HG03135 (cell line): ENCODE measurements at regions not wholly inside any gene's neighbourhood (a gene's known extent, or its start where the extent isn't known, plus 50 kb on each side); places are given as distances from the start of the nearest gene placed in this dataset.
"Not testable (repeated sequence)": the region's sequence is repeated elsewhere in the genome, so short reads cannot be mapped to it uniquely, and the experiment has no call there.

Experiments used
- ATAC-seq: cut with Tn5 transposase; IDR thresholded peaks from one replicate; pipeline ENCODE4 v1.9.1; 2021; ENCODE audit warnings: mild to moderate bottlenecking, moderate library complexity; ENCODE audit not compliant: unreplicated experiment

DNA sequence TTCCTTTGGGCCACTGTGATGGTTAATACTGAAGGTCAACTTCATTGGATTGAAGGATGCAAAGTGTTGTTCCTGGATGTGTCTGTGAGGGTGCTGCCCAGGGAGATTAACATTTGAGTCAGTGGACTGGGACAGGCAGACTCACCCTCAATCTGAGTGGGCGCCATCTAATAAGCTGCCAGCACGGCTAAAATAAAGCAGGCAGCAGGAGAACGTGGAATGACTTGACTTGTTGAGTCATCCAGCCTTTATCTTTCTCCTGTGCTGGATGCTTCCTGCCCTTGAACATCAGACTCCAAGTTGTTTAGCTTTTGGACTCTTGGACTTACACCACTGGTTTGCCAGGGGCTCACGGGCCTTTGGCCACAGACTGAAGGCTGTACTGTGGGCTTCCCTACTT, 1046.9 kb downstream of the TYW1 start:
- ATAC-seq = no peak

DNA sequence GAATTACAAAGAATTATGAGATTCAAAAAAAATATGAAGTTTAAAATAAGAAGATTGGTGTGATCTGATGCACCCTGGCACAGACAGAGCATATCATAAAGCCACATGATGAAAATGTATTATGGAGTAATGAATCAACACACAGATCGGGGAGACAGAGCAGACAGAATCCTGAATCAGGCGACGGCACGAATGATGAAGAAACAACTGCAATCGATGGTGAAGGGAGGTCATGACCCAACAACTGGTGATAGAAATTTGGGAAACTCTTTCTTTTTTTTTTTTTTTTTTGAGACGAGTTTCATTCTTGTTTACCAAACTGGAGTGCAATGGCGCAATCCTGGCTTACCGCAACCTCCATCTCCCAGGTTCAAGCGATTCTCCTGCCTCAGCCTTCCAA, 1054.0 kb downstream of the TYW1 start:
- ATAC-seq = no peak

DNA sequence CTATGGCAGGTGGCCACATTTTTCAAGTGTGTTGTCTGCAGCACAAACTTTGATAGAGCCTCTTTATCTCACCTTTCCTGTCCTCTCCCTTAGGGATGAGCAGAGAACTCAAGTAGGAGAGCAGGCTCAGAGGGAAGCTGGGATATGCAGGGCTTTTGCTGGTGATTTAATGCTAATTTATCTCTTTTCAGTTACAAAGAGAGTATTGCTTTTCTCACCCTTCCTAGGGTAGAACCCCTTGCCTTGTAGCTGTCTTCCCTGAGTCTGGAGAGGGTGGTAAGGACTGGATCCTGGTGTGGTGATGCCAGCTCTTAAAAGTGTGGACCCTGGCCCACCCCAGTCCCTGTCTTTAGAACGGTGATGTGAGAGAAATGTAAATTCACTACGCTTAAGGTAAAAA, 1061.4 kb downstream of the TYW1 start:
- ATAC-seq = no peak

DNA sequence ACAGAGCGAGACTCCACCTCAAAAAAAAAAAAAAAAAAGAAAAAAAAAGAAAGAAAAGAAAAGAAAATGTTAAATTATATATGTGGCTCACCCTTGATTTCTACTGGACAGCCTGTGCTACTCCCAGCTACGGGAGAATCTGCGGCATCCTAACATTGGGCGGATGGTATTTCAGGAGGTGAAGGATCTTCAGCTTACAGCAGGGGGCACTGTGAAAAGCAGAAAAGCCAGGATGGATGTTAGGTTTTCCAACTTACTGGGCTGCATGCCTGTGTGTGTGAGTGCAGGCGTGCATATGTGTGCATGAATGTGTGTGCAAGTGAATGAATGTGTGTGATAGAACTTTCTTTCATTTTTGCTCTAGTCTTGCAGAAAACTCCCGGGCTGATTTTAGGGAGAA, 1066.5 kb downstream of the TYW1 start:
- no peak for ATAC-seq

DNA sequence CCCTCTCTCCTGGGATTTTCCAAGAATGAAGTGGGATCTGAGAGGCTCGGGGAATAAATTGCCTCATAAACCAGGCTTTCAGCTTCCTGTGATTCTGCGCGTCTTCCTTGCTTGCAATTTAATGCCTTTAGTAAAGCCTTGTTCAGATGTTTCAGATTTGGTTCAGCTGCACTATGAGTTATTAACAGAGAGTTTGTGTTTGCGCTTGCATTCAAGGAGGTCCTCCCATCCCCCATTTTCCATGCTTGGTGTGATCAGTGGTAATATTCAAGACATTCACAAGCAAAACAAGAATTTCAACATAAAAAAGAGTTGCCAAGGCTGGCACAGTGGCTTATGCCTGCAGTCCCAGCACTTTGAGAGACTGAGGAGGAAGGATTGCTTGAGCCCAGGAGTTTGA, 1068.9 kb downstream of the TYW1 start:
- no peak for ATAC-seq

DNA sequence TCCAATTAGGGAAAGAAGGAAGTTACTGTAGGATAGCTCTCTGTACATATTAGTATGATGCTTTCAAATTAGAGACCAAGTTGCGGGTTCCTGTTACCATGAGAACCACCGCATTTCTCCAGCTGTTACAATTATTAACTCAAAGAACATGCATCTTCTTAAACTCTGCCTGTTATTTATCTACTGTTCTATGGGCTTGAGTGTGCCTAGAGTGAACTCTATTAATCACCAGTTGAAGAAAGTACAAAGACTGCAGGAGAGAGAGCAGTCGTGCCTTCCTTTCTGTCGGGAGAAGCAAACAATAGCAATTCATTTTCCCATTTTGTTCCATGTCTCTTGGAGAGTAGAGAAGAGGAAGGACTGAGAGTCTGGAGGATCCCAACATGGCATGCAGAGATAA, 1071.2 kb downstream of the TYW1 start:
- ATAC-seq = no peak

DNA sequence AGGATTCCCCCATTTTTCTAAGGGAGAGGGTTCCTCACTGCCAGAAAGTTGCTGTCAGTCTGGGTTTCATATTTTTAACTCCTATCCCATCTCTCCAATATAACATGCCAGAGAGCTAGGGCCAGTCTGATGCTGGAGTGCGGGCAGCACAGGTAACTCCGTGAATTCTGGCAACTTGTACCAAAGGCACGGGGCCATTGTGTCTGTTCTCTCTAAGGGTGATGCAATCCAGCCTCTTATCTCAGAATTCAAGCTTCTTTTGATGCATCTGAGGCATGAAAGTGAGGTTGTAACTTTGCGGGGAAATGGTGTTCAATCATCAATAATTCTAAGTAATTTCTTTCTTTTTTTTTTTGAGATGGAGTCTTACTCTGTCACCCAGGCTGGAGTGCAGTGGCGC, 1074.4 kb downstream of the TYW1 start:
- no peak for ATAC-seq

DNA sequence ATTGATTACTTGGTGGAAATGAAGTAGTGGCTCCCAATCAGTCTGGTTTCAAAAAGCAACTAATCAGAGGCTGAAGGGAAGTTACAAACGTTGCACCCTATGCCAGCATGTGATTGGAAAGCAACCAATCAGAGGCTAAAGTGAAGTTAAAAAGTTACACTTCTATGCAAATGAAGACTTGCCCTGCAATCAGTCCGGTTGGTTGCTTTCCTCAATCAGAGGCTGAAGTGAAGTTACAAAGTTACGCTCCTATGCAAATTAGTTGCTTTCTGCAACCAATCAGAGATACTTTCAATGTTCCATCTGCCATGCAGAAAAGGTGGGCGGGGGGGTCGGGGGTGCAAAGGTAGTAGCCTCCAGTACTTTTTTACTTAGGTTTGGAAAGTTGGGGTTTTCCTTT, 1077.1 kb downstream of the TYW1 start:
- no peak for ATAC-seq

DNA sequence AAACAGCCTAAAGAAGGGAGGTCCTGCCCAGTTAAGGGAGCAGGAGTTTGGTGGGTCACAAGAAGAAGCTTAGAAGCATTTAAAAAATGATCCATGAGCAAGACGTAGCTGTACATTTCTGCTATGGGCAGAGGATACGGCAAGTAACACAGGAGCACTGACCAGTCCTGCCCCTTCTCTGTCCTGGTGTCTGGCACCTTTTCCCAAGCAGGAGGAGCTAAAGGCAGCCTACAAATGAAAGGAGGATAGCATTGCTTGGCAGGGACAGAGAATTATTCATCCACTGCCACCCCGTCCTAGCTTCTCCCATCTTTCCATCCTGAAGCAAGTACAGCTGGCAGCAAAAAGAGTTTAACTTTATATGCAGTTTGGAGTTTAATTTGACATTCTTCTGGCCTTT, 1077.6 kb downstream of the TYW1 start:
- ATAC-seq = no peak

DNA sequence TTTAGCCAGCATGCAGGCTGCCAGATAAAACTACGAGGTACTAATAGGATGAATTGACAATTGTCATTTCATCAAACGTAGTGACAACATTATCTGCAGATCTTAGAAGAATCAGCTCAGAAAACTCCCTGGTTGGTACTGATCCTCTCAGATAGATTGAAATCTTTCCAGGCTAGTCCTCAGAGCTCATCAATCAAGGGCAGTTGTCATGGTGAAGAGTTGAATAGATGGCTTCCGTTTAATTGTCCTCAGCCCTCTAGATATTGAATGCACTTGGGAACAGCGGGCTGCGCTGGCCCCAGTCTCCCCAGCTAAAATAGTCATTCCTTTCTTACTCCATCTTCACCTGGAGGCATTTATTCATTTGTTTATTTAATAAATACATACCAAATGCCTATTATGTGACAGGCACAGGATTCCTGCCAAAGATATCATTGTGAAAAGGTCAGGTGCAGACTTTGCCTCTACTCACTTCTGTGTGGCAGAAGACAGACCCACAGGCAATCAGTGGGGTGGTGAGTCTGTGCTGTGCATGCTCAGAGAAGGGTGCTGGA, 1081.6 kb downstream of the TYW1 start:
- ATAC-seq = no peak

DNA sequence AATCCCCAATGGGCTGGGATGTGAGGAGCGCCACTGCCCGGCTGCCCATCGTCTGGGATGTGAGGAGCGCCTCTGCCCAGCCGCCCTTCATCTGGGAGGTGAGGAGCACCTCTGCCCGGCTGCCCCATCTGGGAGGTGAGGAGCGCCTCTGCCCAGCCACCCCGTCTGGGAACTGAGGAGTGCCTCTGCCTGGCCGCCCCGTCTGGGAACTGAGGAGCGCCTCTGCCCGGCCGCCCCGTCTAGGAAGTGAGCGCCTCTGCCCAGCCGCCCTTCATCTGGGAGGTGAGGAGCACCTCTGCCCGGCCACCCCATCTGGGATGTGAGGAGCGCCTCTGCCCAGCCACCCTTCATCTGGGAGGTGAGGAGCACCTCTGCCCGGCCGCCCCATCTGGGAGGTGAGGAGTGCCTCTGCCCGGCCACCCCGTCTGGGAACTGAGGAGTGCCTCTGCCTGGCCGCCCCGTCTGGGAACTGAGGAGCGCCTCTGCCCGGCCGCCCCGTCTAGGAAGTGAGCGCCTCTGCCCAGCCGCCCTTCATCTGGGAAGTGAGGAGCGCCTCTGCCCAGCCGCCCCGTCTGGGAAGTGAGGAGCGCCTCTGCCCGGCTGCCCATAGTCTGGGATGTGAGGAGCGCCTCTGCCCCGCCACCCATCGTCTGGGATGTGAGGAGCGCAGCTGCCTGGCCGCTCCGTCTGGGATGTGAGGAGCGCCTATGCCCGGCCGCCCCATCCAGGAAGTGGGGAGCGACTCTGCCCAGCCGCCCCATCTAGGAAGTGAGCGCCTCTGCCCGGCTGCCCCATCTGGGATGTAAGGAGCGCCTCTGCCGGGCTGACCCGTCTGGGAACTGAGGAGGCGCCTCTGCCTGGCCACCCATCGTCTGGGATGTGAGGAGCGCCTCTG, 1085.7 kb downstream of the TYW1 start:
- ATAC-seq = not testable (repeated sequence)

DNA sequence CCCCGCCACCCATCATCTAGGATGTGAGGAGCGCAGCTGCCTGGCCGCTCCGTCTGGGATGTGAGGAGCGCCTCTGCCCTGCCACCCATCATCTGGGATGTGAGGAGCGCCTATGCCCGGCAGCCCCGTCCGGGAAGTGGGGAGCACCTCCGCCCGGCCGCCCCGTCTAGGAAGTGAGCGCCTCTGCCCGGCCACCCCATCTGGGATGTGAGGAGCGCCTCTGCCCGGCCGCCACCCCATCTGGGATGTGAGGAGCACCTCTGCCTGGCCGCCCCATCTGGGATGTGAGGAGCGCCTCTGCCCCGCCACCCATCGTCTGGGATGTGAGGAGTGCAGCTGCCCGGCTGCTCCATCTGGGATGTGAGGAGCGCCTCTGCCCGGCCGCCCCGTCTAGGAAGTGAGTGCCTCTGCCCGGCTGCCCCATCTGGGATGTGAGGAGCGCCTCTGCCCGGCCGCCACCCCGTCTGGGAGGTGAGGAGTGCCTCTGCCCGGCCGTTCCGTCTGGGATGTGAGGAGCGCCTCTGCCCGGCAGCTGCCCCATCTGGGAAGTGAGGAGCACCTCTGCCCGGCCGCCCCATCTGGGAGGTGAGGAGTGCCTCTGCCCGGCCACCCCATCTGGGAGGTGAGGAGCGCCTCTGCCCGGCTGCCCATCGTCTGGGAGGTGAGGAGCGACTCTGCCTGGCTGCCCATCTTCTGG, 1086.5 kb downstream of the TYW1 start:
- not testable (repeated sequence) for ATAC-seq

DNA sequence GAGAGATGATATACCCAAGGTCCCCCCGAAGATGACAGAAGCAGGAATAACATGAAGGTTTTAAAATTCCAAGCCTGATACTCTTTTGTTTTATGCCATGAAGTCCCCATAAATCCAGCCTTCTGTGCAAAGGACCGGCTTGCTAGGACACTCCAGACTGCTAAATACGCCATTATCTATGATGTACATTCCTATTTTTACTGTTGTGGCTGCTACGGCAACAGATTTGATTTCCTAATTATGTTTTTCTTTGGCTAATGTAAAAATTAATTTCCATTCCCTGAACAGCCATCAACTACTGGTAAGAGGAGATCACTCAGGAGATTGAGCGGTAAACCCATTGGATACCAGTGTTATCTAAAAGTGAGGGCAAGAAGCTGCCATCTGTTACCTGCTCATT, 1090.8 kb downstream of the TYW1 start:
- ATAC-seq = no peak

DNA sequence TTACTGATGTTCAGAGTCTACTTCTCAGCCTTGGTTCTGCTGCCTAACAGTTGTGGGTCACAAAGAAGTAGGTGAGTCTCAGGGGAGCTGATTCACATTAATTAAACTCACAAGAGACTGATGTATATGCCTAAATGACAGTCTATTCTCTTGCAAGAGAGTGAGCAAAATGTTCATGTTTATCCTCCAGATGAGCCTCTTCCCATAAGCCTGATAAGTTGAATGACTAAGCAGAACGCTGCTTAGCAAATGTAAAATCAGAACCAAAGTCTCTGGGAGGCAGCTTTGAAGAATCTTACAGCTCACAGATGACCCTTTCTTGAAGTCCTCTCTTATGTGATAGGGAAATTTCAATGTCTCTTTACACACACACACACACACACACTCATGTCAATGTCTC, 1092.2 kb downstream of the TYW1 start:
- ATAC-seq = no peak

DNA sequence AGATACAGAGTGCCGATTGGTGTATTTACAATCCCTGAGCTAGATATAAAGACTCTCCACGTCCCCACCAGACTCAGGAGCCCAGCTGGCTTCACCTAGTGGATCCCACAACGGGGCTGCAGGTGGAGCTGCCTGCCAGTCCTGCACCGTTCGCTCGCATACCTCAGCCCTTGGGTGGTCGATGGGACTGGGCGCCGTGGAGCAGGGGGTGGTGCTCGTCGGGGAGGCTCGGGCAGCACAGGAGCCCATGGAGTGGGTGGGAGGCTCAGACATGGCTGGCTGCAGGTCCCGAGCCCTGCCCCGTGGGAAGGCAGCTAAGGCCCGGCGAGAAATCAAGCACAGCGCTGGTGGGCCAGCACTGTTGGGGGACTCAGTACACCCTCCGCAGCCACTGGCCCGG, 1093.6 kb downstream of the TYW1 start:
- not testable (repeated sequence) for ATAC-seq

DNA sequence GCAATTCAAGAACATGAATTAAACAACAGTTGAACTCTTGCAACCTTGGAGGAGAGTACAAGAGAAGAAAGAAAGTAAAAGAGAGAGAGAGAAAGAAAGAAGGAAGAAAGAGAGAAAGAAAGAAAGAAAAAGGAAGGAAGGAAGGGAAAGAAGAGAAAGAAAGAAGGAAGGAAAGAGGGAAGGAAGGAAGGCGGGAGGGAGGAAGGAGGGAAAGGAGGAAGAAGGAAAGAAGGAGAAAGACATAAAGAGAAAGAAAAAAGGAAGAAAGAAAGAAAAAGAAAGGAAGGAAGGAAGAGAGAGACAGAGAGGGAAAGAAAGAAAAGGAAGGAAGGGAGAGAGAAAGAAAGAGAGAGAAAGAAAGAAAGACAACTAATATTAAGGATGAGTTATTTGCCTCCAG, 1106.7 kb downstream of the TYW1 start:
- ATAC-seq = no peak

DNA sequence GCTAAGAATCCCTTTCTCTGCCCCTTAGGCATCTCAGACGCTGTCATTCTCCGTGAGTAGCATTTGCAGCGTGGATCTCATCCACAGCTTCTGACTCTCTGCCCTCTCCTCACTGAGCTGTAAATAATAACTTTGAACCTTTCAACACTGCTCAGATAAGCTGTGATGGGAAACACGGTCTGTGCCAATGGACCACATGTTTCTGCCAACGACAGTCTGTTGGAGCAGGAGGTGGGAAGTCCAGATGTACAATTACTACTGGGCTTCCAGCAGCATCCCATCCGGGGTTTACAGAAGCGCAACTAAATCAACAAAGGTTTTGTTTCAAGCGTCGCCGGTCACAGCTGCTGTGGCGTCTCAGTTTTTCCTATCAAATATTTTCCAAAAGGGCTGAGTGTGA, 1110.6 kb downstream of the TYW1 start:
- no peak for ATAC-seq

DNA sequence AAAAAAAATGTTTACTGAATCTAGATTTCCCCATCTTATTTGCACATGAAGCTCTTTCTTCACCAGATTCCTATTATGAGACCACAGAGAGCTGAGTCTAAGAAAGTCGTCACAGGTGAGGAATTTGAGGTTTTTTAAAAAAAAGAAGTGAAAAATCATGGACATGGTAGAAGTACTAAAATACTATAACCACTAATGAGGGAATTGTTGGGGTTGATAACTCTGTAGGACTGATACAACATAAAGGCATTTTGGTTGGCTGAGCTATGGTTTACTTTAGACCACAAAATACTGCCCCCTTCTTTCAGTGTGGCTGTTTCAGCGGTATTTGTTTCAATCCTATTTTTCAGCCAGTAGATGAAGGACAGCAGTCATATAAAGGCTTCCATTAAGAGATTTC, 1111.3 kb downstream of the TYW1 start:
- no peak for ATAC-seq

DNA sequence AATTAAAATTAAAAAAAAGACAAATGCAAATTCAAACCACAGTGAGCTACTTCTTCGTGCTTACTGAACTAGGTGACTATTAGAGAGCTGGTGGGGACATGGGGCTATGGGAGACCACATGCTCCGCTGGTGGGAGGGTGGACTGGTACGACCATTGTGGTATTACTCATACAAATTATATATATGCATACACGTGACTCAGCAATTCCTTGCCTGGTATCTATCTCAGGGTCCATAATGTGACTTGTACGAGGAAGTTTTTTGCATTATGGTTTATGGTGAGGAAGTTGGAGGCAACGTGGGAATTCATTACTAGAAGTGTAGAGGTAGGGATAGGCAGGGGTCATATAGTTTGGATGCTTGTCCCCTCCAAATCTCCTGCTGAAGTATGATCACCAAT, 1112.7 kb downstream of the TYW1 start:
- ATAC-seq = no peak

DNA sequence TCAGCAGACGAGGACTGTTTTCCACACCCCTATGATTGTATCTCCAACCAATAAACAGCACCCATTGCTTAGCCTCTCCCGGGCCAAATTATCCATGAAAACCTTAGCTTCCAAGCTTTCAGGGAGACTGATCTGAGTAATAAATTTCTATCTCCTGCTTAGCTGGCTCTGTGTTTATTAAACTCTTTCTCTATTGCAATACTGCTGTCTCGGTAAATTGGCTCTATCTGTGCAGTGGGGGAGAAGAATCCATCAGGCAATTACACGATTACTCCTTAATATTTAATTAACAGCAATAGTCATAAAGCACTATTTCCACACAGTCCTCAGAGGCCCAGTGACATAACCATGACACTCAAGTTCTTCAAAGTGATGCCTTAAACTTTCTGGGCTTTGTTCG, 1122.8 kb downstream of the TYW1 start:
- no peak for ATAC-seq

DNA sequence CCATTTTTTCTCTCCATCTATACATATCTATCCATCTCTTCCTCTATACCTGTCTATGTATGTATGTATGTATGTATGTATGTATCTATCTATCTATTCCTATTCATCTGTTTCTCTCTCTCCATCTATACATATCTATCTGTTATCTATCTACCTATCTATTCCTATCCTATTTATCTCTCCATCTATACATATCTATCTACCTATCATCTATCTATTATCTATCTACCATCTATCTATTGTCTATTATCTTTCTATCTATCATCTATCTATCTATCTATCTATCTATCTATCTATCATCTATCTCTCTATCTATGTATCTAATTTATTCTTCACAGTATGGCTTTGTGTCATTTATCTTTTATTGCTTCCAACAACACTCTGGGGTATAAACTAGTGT, 1124.4 kb downstream of the TYW1 start:
- no peak for ATAC-seq

DNA sequence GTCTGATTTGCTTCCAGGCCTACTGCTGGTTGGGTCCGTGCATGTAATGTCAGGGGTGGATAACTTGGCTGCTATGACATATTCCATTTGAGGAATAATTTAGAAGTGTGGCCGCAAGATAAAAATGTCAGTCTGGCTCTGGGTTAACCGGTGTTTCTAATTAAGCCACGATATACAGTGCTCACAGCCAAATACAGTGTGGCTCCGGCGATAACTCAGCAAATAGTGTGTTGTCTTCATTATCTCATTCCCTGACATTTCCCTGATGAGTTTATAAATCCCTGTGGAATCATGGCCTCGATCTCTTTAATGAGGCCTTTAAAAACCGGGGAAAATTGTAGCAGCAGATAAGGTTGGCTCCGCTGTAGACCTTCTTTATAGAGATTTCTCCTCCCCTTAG, 1125.0 kb downstream of the TYW1 start:
- ATAC-seq = no peak
